HepG2 (cell line): ENCODE measurements at regions not wholly inside any gene's neighbourhood (a gene's known extent, or its start where the extent isn't known, plus 50 kb on each side); places are given as distances from the start of the nearest gene placed in this dataset.

Source experiments
- ATAC-seq: fragments of 200-7000 bp; cut with Tn5 transposase; 3 replicates; pipeline ENCODE4 v1.9.1; 2020; ENCODE audit warnings: mild to moderate bottlenecking, moderate library complexity
- BruUV-seq: library from RNA; stranded (reverse); fragments of 400-500 nt; replicated peaks from 2 replicates; lab custom pipeline; 2021; lab: Mats Ljungman, UMichigan
- CTCF ChIA-PET: fragments of 300-600 bp; formaldehyde crosslinking; extraction: SDS; loops from one replicate; lab custom pipeline; 2021; ENCODE audit warnings: low total read pairs, inconsistent platforms, low intra/inter-chr PET ratio; lab: Yijun Ruan, JAX
- POLR2A ChIA-PET: fragments of 350-600 bp; sonication (Branson Sonifier 250); formaldehyde crosslinking; loops from one replicate; lab custom pipeline; 2020; ENCODE audit warnings: antibody characterized with exemption, inconsistent platforms; lab: Yijun Ruan, JAX
- DNase-seq: peaks from one replicate; pipeline ENCODE4 v3.0.0-alpha.2; 2015; ENCODE audit warnings: low spot score
- FAIRE-seq: peaks from 3 replicates; lab custom pipeline; 2011; peaks lifted over from hg19 to GRCh38; lab: Jason Lieb, UNC
- H2AFZ ChIP-seq: one replicate; pipeline ENCODE4 v1.6.1; 2011; ENCODE audit warnings: low read length, inconsistent platforms
- H3K27ac ChIP-seq: fragments of 300-600 bp; 3 replicates; pipeline ENCODE4 v1.8.0; 2011; ENCODE audit warnings: mixed run types, mild to moderate bottlenecking, mixed read lengths, low read length, inconsistent platforms; ENCODE audit not compliant: insufficient read depth; ENCODE audit errors: extremely low read length
- H3K27me3 ChIP-seq, 2 experiments: fragments of 200-600 bp in 1 of 2; 2 replicates in 1 of 2; 3 replicates in 1 of 2; pipeline versions ENCODE4 v1.6.0 to v1.8.0; 2011; ENCODE audit warnings: low read length in 2 of 2, mild to moderate bottlenecking in 2 of 2, moderate library complexity in 2 of 2, inconsistent platforms in 1 of 2; ENCODE audit not compliant: insufficient read depth in 2 of 2, control insufficient read depth in 1 of 2
- H3K36me3 ChIP-seq, 2 experiments: fragments of 200-600 bp in 1 of 2; replicated peaks in 1 of 2; 2 replicates in 1 of 2; 3 replicates in 1 of 2; pipeline versions ENCODE4 v1.5.1 to v1.8.0; 2011; ENCODE audit warnings: low read length in 2 of 2, inconsistent platforms in 1 of 2; ENCODE audit not compliant: insufficient read depth in 2 of 2, control insufficient read depth in 1 of 2
- H3K4me1 ChIP-seq: 2 replicates; pipeline ENCODE4 v1.5.1; 2012; ENCODE audit warnings: low read length, inconsistent platforms; ENCODE audit not compliant: insufficient read depth
- H3K4me2 ChIP-seq: 2 replicates; pipeline ENCODE4 v1.6.0; 2011; ENCODE audit warnings: low read depth, low read length, inconsistent platforms
- H3K4me3 ChIP-seq, 3 experiments: fragments of 200-600 bp in 1 of 3; sonication (generic), shearing (Covaris generic) in 1 of 3; replicated peaks in 1 of 3; 2 replicates each; pipeline ENCODE4 v1.5.1; 2011 to 2016; ENCODE audit warnings: low read length in 3 of 3, inconsistent platforms in 2 of 3, low read depth in 2 of 3, mild to moderate bottlenecking in 2 of 3, control low read depth in 1 of 3, mixed read lengths in 1 of 3; ENCODE audit not compliant: insufficient read depth in 1 of 3
- H3K79me2 ChIP-seq: one replicate; pipeline ENCODE4 v1.6.1; 2011; ENCODE audit warnings: low read length, inconsistent platforms; ENCODE audit not compliant: insufficient read depth
- H3K9ac ChIP-seq: 2 replicates; pipeline ENCODE4 v1.6.0; 2011; ENCODE audit warnings: mild to moderate bottlenecking, low read depth, low read length, inconsistent platforms; ENCODE audit not compliant: insufficient read depth
- H3K9me3 ChIP-seq: 2 replicates; pipeline ENCODE4 v1.5.1; 2012; ENCODE audit warnings: mild to moderate bottlenecking, low read length
- H4K20me1 ChIP-seq: 2 replicates; pipeline ENCODE4 v1.6.0; 2011; ENCODE audit warnings: inconsistent platforms, mild to moderate bottlenecking, low read length, moderate library complexity; ENCODE audit not compliant: insufficient read depth
- ARID3A ChIP-seq: IDR thresholded peaks from 2 replicates; pipeline ENCODE4 v1.6.1; 2012; ENCODE audit warnings: low read depth, low read length, improper control_type of control experiment
- EZH2 ChIP-seq: conservative IDR thresholded peaks from 2 replicates; pipeline ENCODE4 v1.6.1; 2012; ENCODE audit warnings: mild to moderate bottlenecking, low read depth, low read length, moderate library complexity
- NFYB ChIP-seq: sonication (generic); formaldehyde crosslinking; IDR thresholded peaks from 2 replicates; pipeline ENCODE4 v1.4.0; 2020; ENCODE audit warnings: missing genetic modification reagents
- SMAD1 ChIP-seq: sonication (generic); formaldehyde crosslinking; IDR thresholded peaks from 2 replicates; pipeline ENCODE4 v1.4.0; 2020; ENCODE audit warnings: missing genetic modification reagents, low read depth, mild to moderate bottlenecking, borderline replicate concordance
- ZBTB7A ChIP-seq: sonication (generic); formaldehyde crosslinking; IDR thresholded peaks from 2 replicates; pipeline ENCODE4 v1.8.0; 2022; ENCODE audit warnings: mild to moderate bottlenecking, missing genetic modification reagents
- ZNF652 ChIP-seq: IDR thresholded peaks from 2 replicates; pipeline ENCODE4 v1.6.1; 2016; ENCODE audit warnings: low read depth, borderline replicate concordance
- WGBS: methylation state at CpG from one replicate; pipeline ENCODE4 v1.1.6; 2017; ENCODE audit warnings: low lambda C conversion rate; 5-methylcytosine and 5-hydroxymethylcytosine counted together
- in situ Hi-C: cut with HindIII; loops from 2 replicates; pipeline ENCODE4 v1.10.0; 2017; ENCODE audit warnings: low pct_unique_long_range_greater_than_20kb; ENCODE audit not compliant: extremely low pct_ligation_motif_present
- intact Hi-C: fragments of 100-400 bp; cut with micrococcal nuclease; formaldehyde crosslinking; loops from one replicate; pipeline ENCODE4 v1.10.0; 2022; ENCODE audit not compliant: unreplicated experiment

GRCh38 chr15:69664572-69665571 lies 212.3 kb downstream of the RPLP1 start:
- Histone ChIP-seq H2AFZ (no peak overlapping the region), H4K20me1 (peaks cover 9% of the 10 kb centered on the region; the same call in 1 of the 2 replicates), H3K79me2 (no peaks in the 10 kb centered on the region), H3K36me3 (no peaks in the 10 kb centered on the region), H3K27ac (no peak overlapping the region)
- 23% methylated on average over 23 of the region's 28 CpGs for whole genome bisulfite sequencing
- in situ Hi-C loops = no loop called here
- CTCF ChIA-PET = no interaction called here
- FAIRE-seq (no peak), ATAC-seq (no peak)
- no TSS peak for BruUV-seq
- POLR2A ChIA-PET = no interaction called here
- TF ChIP-seq NFYB (no peak), ZNF652 (CRISPR knock-in tag) (no peak), ZBTB7A (no peak), SMAD1 (no peak), ARID3A (no peak), EZH2 (0 out of 2 replicates have a peak, but pooled peaks have one; percentile 46)
- TF ChIP-seq, all 625 proteins: peak for 1
- DNase-seq = no peak
- no peaks in the 10 kb centered on the region for H3K4me1 ChIP-seq
- peaks cover 16 to 85% of the 10 kb centered on the region in 2 experiments for H3K27me3 ChIP-seq
- intact Hi-C loops = no loop called here
- no peaks in the 10 kb centered on the region for H3K9me3 ChIP-seq
- H3K4me3 ChIP-seq = no peak overlapping the region
- H3K9ac ChIP-seq = no peak overlapping the region
- no peak overlapping the region for H3K4me2 ChIP-seq
